ENCODE measurements at regions not wholly inside any gene's neighbourhood (a gene's known extent, or its start where the extent isn't known, plus 50 kb on each side); places are given as distances from the start of the nearest gene placed in this dataset.

DNA sequence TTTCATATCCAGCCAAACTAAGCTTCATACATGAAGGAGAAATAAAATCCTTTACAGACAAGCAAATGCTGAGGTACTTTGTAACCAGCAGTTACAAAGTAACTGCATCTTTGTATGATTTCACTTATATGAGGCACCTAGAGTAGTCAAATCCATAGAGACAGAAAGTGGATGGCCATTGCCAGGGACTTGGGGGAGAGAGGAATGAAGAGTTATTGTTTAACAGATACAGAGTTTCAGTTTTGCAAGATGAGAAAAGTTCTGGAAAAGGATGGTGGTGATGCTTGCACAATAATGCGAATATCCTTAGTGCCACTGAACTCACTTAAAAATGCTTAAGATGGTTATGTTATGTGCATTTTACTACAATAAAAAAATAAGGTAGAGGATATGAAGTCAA lies 58.4 kb upstream of the VCX start:
- TF ChIP-seq TAF1 (IDR thresholded peaks at IDR 0.05; ENCODE audit: low read depth, low read length), result no peak
- TF ChIP-seq POLR2A (IDR thresholded peaks at IDR 0.05; ENCODE audit: low read depth, low read length), result no peak
- TF ChIP-seq POLR2AphosphoS5 (IDR thresholded peaks at IDR 0.05; ENCODE audit: low read depth, low read length), result no peak
- TF ChIP-seq SPI1 (IDR thresholded peaks at IDR 0.05; ENCODE audit: low read depth, low read length), result no peak
- TF ChIP-seq PAX5 (IDR thresholded peaks at IDR 0.05; ENCODE audit: insufficient read depth, low read length, severe bottlenecking), result no peak

Data from GM12891 (cell line).